Bone marrow (tissue), 2 donors: ENCODE measurements at regions not wholly inside any gene's neighbourhood (a gene's known extent, or its start where the extent isn't known, plus 50 kb on each side); places are given as distances from the start of the nearest gene placed in this dataset.

ENCODE experiments used
- DNase-seq, 2 donors: peaks; one replicate each; lab custom pipeline; 2025; lab: John Stamatoyannopoulos, UW

- DNase-seq = no peak
Measured at GRCh38 chr2:167900435-167901114, 346.8 kb downstream of the STK39 start.

GRCh38 chr2:167898340-167898739 lies 349.1 kb downstream of the STK39 start:
- DNase-seq = no peak

- no peak for DNase-seq
Measured at GRCh38 chr2:167891841-167892240, 355.6 kb downstream of the STK39 start.

- DNase-seq = no peak
Measured at GRCh38 chr2:167890739-167891138, 356.7 kb downstream of the STK39 start.

- no peak for DNase-seq
Measured at GRCh38 chr2:167880415-167880814, 367.0 kb downstream of the STK39 start.

- DNase-seq = no peak
Measured at GRCh38 chr2:167875529-167875928, 371.9 kb downstream of the STK39 start.

GRCh38 chr2:167874812-167875211 lies 372.6 kb downstream of the STK39 start:
- DNase-seq = no peak

- DNase-seq = no peak
Measured at GRCh38 chr2:167871286-167871685, 376.1 kb downstream of the STK39 start.

- no peak for DNase-seq
Measured at GRCh38 chr2:167869200-167869599, 378.2 kb downstream of the STK39 start.

GRCh38 chr2:167863377-167863776 lies 384.0 kb downstream of the STK39 start:
- DNase-seq = no peak

GRCh38 chr2:167862782-167863181 lies 384.6 kb downstream of the STK39 start:
- no peak for DNase-seq

- DNase-seq = no peak
Measured at GRCh38 chr2:167862296-167862695, 385.1 kb downstream of the STK39 start.

GRCh38 chr2:167861574-167862193 lies 385.7 kb downstream of the STK39 start:
- no peak for DNase-seq

GRCh38 chr2:167860082-167860481 lies 387.3 kb downstream of the STK39 start:
- no peak for DNase-seq

- no peak for DNase-seq
Measured at GRCh38 chr2:167859676-167860075, 387.7 kb downstream of the STK39 start.

GRCh38 chr2:167858086-167858485 lies 389.3 kb downstream of the STK39 start:
- no peak for DNase-seq

- DNase-seq = no peak
Measured at GRCh38 chr2:167857416-167857815, 390.0 kb downstream of the STK39 start.

GRCh38 chr2:167856190-167856589 lies 391.2 kb downstream of the STK39 start:
- DNase-seq = no peak

GRCh38 chr2:167855211-167855610 lies 392.2 kb downstream of the STK39 start:
- DNase-seq = no peak

GRCh38 chr2:167853717-167854116 lies 393.7 kb downstream of the STK39 start:
- DNase-seq = no peak

- no peak for DNase-seq
Measured at GRCh38 chr2:167851876-167852275, 395.5 kb downstream of the STK39 start.

GRCh38 chr2:167851323-167851860 lies 396.0 kb downstream of the STK39 start:
- DNase-seq = no peak

- no peak for DNase-seq
Measured at GRCh38 chr2:167844714-167845530, 402.5 kb downstream of the STK39 start.
